ENCODE measurements at regions not wholly inside any gene's neighbourhood (a gene's known extent, or its start where the extent isn't known, plus 50 kb on each side); places are given as distances from the start of the nearest gene placed in this dataset.
A peak's percentile ranks its signal among the peaks of the same experiment; 100 is the strongest.

- peak overlapping the region in 1 of 2 experiments; percentile 66; a peak in 2 of 4 replicates for H4K8ac ChIP-seq (ENCODE audit: low read depth in 2 of 2, low read length in 2 of 2)
- peak overlapping the region; percentile 92 for H4K5ac ChIP-seq (ENCODE audit: low read depth, low read length)
- no peaks in the 10 kb centered on the region for H3K79me1 ChIP-seq (ENCODE audit: low read depth in 1 of 2, low read length in 2 of 2)
- peaks cover 6% of the 10 kb centered on the region; the same call in 1 of the 2 replicates for H3K4me1 ChIP-seq (ENCODE audit: control insufficient read depth, insufficient read depth, low read length)
- peak overlapping the region; percentile 94 for H2BK20ac ChIP-seq (ENCODE audit: low read depth, low read length)
- no peaks in the 10 kb centered on the region for H3K27me3 ChIP-seq (ENCODE audit: control insufficient read depth, insufficient read depth, low read length)
- no peak for ATAC-seq (ENCODE audit: low read depth)
- dilution Hi-C loops (cut with HindIII; ENCODE audit: low sequenced_read_pairs, unreplicated experiment): no loop called here
- no TSS peak for BruUV-seq (replicated peaks)
- intact Hi-C loops (cut with micrococcal nuclease): loop anchor here (1.0 kb wide), 1 partner anchor 8 kb away; no protein-coding TSS in a partner anchor
- peak overlapping the region; percentile 73; the same call in 1 of the 2 replicates for H2AK5ac ChIP-seq (ENCODE audit: low read depth, low read length)
- CTCF ChIA-PET: interaction anchor here (0.9 to 2.6 kb wide), 2 partner anchors 9 to 11 kb away, joined by 4 to 13 read pairs; no protein-coding TSS in a partner anchor
- no peak overlapping the region for H2AFZ ChIP-seq (replicated peaks; ENCODE audit: low read length, poor library complexity)
- H3K4me3 ChIP-seq (ENCODE audit: insufficient read depth, low read depth, low read length): no peak overlapping the region
- H2BK5ac ChIP-seq (ENCODE audit: low read depth, low read length, poor library complexity, severe bottlenecking): peak overlapping the region; percentile 79
- peak overlapping the region; percentile 95 for H2BK120ac ChIP-seq (ENCODE audit: low read depth, low read length)
- H3K18ac ChIP-seq (ENCODE audit: low read depth, low read length): peak overlapping the region; percentile 62
- no peak for DNase-seq
- in situ Hi-C loops (cut with MboI; ENCODE audit: low sequenced_read_pairs): no loop called here
- H3K4me2 ChIP-seq (ENCODE audit: low read depth, low read length): no peak overlapping the region
- POLR2A ChIA-PET (ENCODE audit: unreplicated experiment): no interaction called here
- peak overlapping the region; percentile 81 for H3K4ac ChIP-seq (ENCODE audit: low read depth, low read length)
- H3K36me3 ChIP-seq (ENCODE audit: control insufficient read depth, insufficient read depth, low read length): no peaks in the 10 kb centered on the region
- WGBS, 2 experiments (ENCODE audit: extremely low coverage in 2 of 2, insufficient read length in 1 of 2): no CpG with 5 or more reads among the region's 2 CpGs
- peak overlapping the region; percentile 60; the same call in 1 of the 2 replicates for H3K23ac ChIP-seq (ENCODE audit: low read depth, low read length)
- H4K20me1 ChIP-seq (ENCODE audit: insufficient read depth, low read length): no peaks in the 10 kb centered on the region
- H3K9me3 ChIP-seq (ENCODE audit: control insufficient read depth, insufficient read depth, low read length): no peaks in the 10 kb centered on the region
- H3K27ac ChIP-seq (ENCODE audit: insufficient read depth, low read length): peak overlapping the region; percentile 88; the same call in 1 of the 2 replicates
- no peak overlapping the region for H3K9ac ChIP-seq (ENCODE audit: low read depth, low read length)
- TF ChIP-seq MAFK (IDR thresholded peaks at IDR 0.05; ENCODE audit: low read depth, low read length) (peak; percentile 36; the same call in 1 of the 2 replicates), NFE2L2 (IDR thresholded peaks at IDR 0.05; ENCODE audit: low read depth, low read length) (no peak)
- peak overlapping the region; percentile 44; the same call in 2 of the 3 replicates for H2BK15ac ChIP-seq (ENCODE audit: low read depth, low read length)
- no peak overlapping the region for H2AK9ac ChIP-seq (replicated peaks; ENCODE audit: low read depth, low read length, poor library complexity)
- peak overlapping the region; percentile 93 for H3K56ac ChIP-seq (ENCODE audit: extremely low read depth, insufficient read depth, low read length)
- peak overlapping the region; percentile 79 for H4K91ac ChIP-seq (ENCODE audit: insufficient read depth, low read depth, low read length)
- no peaks in the 10 kb centered on the region for H3K9me1 ChIP-seq (ENCODE audit: insufficient read depth, low read length)
- H3K14ac ChIP-seq (replicated peaks; ENCODE audit: low read depth, low read length): peak overlapping the region; percentile 71; the same call in 1 of the 2 replicates
These were observed 73.8 kb upstream of the FRY start for GRCh38 chr13:31957772-31958171.
